Tibial nerve (tissue), 4 donors: ENCODE measurements at regions not wholly inside any gene's neighbourhood (a gene's known extent, or its start where the extent isn't known, plus 50 kb on each side); places are given as distances from the start of the nearest gene placed in this dataset.
"Not testable (repeated sequence)": the region's sequence is repeated elsewhere in the genome, so short reads cannot be mapped to it uniquely, and the experiment has no call there.

Experiments used
- DNase-seq, 2 donors: peaks; one replicate each; pipeline ENCODE4 v3.0.0-alpha.2; 2019; ENCODE audit warnings: low spot score in 2 of 2
- H3K27ac ChIP-seq, 4 donors: fragments of 200-600 bp; sonication (generic) in 3 of 4; one replicate each; pipeline ENCODE4 v1.5.1; 2017 to 2019; ENCODE audit warnings: mild to moderate bottlenecking in 1 of 4
- H3K27me3 ChIP-seq, 2 donors: fragments of 200-600 bp; sonication (generic) in 1 of 2; one replicate each; pipeline versions ENCODE4 v1.5.1 to v1.6.0; 2017 to 2019
- H3K36me3 ChIP-seq, 3 donors: fragments of 200-600 bp; sonication (generic); one replicate each; pipeline ENCODE4 v1.5.1; 2018 to 2019
- H3K4me1 ChIP-seq, 4 donors: fragments of 200-600 bp; sonication (generic) in 3 of 4; one replicate each; pipeline ENCODE4 v1.5.1; 2017 to 2019
- H3K4me3 ChIP-seq, 4 donors: fragments of 200-600 bp; sonication (generic) in 3 of 4; one replicate each; pipeline ENCODE4 v1.5.1; 2017 to 2019; ENCODE audit warnings: mild to moderate bottlenecking in 1 of 4, moderate library complexity in 1 of 4
- H3K9me3 ChIP-seq, 4 donors: fragments of 200-600 bp; sonication (generic) in 3 of 4; one replicate each; pipeline ENCODE4 v1.5.1; 2017 to 2019
- EP300 ChIP-seq, 2 donors: sonication (generic); formaldehyde crosslinking; IDR thresholded peaks; one replicate each; pipeline ENCODE4 v1.6.1; 2017; ENCODE audit warnings: antibody characterized with exemption in 2 of 2, mild to moderate bottlenecking in 1 of 2
- POLR2A ChIP-seq, 2 donors: fragments of 450-650 bp; IDR thresholded peaks; one replicate each; pipeline ENCODE4 v1.6.1; 2017; ENCODE audit warnings: antibody characterized with exemption in 2 of 2, mild to moderate bottlenecking in 2 of 2, moderate library complexity in 2 of 2
- WGBS, 2 donors: methylation state at CpG; one replicate each; pipeline ENCODE4 v1.1.5; 2018; 5-methylcytosine and 5-hydroxymethylcytosine counted together
- TF ChIP-seq, protein P1 (sequence below), 5 experiments: fragments of 200-600 bp in 3 of 5; fragments of 450-650 bp in 2 of 5; sonication (generic) in 3 of 5; IDR thresholded peaks; one replicate each; pipeline ENCODE4 v1.5.1; 2016 to 2019; ENCODE audit warnings: antibody characterized with exemption in 5 of 5, mild to moderate bottlenecking in 3 of 5, moderate library complexity in 2 of 5

DNA sequence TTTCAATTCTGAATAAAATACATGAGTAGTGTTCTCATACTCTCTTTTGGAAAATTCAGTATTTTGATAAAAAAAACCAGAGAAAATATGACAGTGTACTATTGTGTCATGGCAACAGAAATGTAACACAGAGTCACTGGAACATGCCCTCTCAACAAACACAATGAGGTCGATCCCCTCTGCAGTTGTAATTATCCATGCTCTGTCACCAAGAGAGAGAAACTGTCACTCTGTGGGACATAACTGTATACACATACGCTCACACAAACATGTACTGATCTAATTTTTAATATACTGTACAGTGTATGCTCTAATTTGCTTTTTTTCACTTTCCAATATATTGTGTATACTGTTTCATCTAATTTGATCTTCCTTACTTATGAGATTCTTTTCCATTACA, 1136.8 kb upstream of the TENM3 start:
- no peak for DNase-seq
- 66 to 68% methylated on average over 2 of the region's 2 CpGs for WGBS, 2 donors

DNA sequence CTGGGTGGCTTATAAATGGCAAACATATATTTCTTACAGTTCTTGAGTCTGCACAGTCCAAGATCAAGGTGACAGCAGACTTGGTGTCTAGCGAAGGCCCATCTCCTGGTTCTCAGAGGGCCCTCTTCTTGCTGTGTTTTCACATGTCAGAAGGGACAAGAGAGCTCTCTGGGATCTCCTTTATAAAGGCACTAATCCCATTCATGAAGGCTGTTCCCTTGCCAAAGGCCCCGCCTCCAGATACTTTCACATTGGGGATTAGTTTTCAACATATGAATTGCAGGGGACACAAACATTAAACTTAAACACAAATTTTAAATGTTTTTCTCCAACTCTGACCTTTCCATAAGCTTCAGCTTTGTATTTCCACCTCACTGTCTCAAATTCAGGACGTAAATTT, 1135.0 kb upstream of the TENM3 start:
- no peak for TF ChIP-seq EP300 (IDR thresholded peaks at IDR 0.05)
- no peak for TF ChIP-seq POLR2A (IDR thresholded peaks at IDR 0.05)
- TF ChIP-seq, protein P1, sequence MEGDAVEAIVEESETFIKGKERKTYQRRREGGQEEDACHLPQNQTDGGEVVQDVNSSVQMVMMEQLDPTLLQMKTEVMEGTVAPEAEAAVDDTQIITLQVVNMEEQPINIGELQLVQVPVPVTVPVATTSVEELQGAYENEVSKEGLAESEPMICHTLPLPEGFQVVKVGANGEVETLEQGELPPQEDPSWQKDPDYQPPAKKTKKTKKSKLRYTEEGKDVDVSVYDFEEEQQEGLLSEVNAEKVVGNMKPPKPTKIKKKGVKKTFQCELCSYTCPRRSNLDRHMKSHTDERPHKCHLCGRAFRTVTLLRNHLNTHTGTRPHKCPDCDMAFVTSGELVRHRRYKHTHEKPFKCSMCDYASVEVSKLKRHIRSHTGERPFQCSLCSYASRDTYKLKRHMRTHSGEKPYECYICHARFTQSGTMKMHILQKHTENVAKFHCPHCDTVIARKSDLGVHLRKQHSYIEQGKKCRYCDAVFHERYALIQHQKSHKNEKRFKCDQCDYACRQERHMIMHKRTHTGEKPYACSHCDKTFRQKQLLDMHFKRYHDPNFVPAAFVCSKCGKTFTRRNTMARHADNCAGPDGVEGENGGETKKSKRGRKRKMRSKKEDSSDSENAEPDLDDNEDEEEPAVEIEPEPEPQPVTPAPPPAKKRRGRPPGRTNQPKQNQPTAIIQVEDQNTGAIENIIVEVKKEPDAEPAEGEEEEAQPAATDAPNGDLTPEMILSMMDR (IDR thresholded peaks at IDR 0.05) = no peak
- Histone ChIP-seq H3K36me3 (no peaks in the 10 kb centered on the region), H3K27me3 (no peaks in the 10 kb centered on the region), H3K27ac (no peak overlapping the region), H3K9me3 (no peaks in the 10 kb centered on the region), H3K4me1 (no peaks in the 10 kb centered on the region), H3K4me3 (no peak overlapping the region)
- no peak for DNase-seq
- WGBS, 2 donors = 77 to 88% methylated on average over 3 of the region's 3 CpGs

More for the DNA sequence above, 1136.8 kb upstream of the TENM3 start:
- Histone ChIP-seq H3K27me3 (no peaks in the 10 kb centered on the region), H3K27ac (no peak overlapping the region), H3K4me1 (no peaks in the 10 kb centered on the region), H3K9me3 (no peaks in the 10 kb centered on the region), H3K36me3 (no peaks in the 10 kb centered on the region), H3K4me3 (no peak overlapping the region)
- TF ChIP-seq EP300 (IDR thresholded peaks at IDR 0.05) (no peak), POLR2A (IDR thresholded peaks at IDR 0.05) (no peak)
- TF ChIP-seq, protein P1 (IDR thresholded peaks at IDR 0.05) = no peak

DNA sequence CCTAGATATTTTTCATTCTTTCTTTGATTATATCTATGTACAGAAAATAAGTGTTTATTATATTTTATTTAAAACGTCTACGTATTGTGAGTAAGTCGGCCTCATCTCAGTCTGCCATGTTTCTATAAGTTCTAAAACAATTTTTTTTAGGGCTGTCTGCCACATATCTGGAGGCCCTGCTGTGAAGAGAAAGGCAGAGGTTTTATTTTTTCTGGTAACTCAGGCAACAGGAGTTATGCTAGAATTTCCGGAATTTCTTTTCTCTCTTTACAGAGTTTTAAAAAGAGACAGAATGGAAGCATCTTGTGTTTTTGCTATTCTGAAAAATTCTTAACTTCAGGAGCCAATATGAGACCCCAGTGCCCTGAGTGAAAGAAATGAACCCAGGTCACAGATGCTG, 1124.0 kb upstream of the TENM3 start:
- Histone ChIP-seq H3K36me3 (no peaks in the 10 kb centered on the region), H3K4me1 (no peaks in the 10 kb centered on the region), H3K4me3 (no peak overlapping the region), H3K27me3 (no peaks in the 10 kb centered on the region), H3K27ac (no peak overlapping the region), H3K9me3 (no peaks in the 10 kb centered on the region)
- DNase-seq = no peak
- TF ChIP-seq, protein P1 (IDR thresholded peaks at IDR 0.05) = no peak
- whole genome bisulfite sequencing, 2 donors = 81 to 88% methylated on average over 4 of the region's 4 CpGs

DNA sequence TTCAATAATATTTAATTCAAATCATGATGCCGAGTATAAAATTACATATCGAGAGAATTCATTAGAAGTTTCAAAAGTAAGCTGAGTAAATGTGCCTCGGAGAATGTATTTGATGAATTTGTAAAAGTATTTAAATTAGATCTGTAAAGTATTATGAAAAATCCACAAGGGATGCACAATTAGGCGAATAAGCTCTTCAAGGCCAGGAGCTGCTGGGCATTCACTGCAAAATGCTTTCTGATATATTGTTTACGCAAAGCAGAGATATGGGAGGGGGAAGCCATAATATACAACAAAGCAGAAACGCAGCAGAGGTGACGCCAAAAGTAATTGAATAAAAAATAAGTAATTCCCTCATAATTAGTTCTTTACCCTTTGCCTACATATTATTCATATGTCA, 1121.5 kb upstream of the TENM3 start:
- TF ChIP-seq, protein P1 (IDR thresholded peaks at IDR 0.05) = no peak
- no peak for TF ChIP-seq EP300 (IDR thresholded peaks at IDR 0.05)
- TF ChIP-seq POLR2A (IDR thresholded peaks at IDR 0.05) = no peak
- H3K9me3 ChIP-seq = no peaks in the 10 kb centered on the region
- no peak overlapping the region for H3K27ac ChIP-seq
- no peaks in the 10 kb centered on the region for H3K36me3 ChIP-seq
- no peaks in the 10 kb centered on the region for H3K4me1 ChIP-seq
- DNase-seq = no peak
- H3K4me3 ChIP-seq = no peak overlapping the region
- WGBS, 2 donors = 76 to 80% methylated on average over 7 of the region's 7 CpGs
- no peaks in the 10 kb centered on the region for H3K27me3 ChIP-seq

DNA sequence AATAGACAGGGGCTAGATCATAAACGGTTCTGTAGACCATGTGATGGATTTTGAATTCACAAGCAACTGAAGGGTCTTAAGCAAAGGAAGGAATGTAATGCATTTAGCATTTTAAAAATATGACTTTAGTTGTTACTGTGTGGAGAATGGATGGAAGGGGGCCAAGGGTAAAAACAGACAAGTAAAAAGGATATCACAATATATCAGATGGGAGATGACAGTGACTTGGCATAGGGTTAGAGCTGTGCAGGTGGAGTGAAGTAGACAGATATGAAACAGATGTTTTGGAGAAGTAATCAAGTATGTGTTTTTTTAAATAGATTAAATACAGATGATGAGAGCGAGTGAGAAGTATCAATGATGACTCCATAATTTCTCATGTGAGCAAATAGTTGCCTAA, 1116.0 kb upstream of the TENM3 start:
- no peak overlapping the region for H3K4me3 ChIP-seq
- H3K4me1 ChIP-seq = no peaks in the 10 kb centered on the region
- H3K9me3 ChIP-seq = peaks cover 0 to 12% (median 0%) of the 10 kb centered on the region in 4 donors
- no peak for TF ChIP-seq POLR2A (IDR thresholded peaks at IDR 0.05)
- TF ChIP-seq, protein P1 (IDR thresholded peaks at IDR 0.05) = no peak
- no peak for TF ChIP-seq EP300 (IDR thresholded peaks at IDR 0.05)
- H3K27ac ChIP-seq = no peak overlapping the region
- H3K27me3 ChIP-seq = no peaks in the 10 kb centered on the region
- DNase-seq = no peak
- WGBS, 2 donors = 56 to 64% methylated on average over 2 of the region's 2 CpGs
- H3K36me3 ChIP-seq = no peaks in the 10 kb centered on the region

DNA sequence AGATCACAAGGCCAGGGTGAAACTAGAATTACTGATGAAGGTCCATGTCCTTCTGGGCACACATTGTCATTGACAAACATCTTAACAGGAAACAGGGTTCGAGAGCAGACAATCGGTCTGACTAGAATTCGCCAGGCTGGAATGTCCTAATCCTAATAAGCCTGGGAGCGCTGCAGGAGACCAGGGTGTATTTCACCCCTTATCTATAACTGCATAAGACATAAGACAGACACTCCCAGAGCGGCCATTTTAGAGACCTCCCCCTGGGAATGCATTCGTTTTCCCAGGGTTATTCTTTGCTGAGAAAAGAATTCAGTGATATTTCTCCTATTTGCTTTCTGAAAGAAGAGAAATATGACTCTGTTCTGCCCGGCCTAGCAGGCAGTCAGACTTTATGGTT, 1112.9 kb upstream of the TENM3 start:
- H3K36me3 ChIP-seq, H3K4me3 ChIP-seq, H3K27ac ChIP-seq, H3K27me3 ChIP-seq, DNase-seq, H3K4me1 ChIP-seq: not testable (repeated sequence)
- WGBS, 2 donors = 80 to 90% methylated on average over 7 of the region's 7 CpGs
- peaks cover 0 to 12% (median 0%) of the 10 kb centered on the region in 4 donors for H3K9me3 ChIP-seq
